HCT116 (cell line): ENCODE measurements at regions not wholly inside any gene's neighbourhood (a gene's known extent, or its start where the extent isn't known, plus 50 kb on each side); places are given as distances from the start of the nearest gene placed in this dataset.

Experiments used
- ATAC-seq: fragments of 200-7000 bp; cut with Tn5 transposase; 2 replicates; pipeline ENCODE4 v1.9.1; 2020; ENCODE audit warnings: mild to moderate bottlenecking, moderate library complexity
- BruUV-seq: library from RNA; stranded (reverse); fragments of 400-500 nt; replicated peaks from 2 replicates; lab custom pipeline; 2021; lab: Mats Ljungman, UMichigan
- CTCF ChIA-PET: fragments of 300-600 bp; sonication (Branson Sonifier 250); formaldehyde crosslinking; loops from one replicate; lab custom pipeline; 2021; ENCODE audit warnings: antibody characterized with exemption; lab: Charles Lee
- POLR2A ChIA-PET: fragments of 300-600, 350-600 bp; sonication (Branson Sonifier 250); formaldehyde crosslinking; loops from one replicate; lab custom pipeline; 2021; ENCODE audit warnings: antibody characterized with exemption; lab: Charles Lee
- RAD21 ChIA-PET, 2 experiments: fragments of 300-600 bp; sonication (Branson Sonifier 250); formaldehyde crosslinking; loops; one replicate each; lab custom pipeline; 2023; ENCODE audit warnings: low total read pairs in 2 of 2; ENCODE audit not compliant: uncharacterized antibody in 2 of 2, unreplicated experiment in 2 of 2, low non-redundant PET in 1 of 2; lab: Charles Lee
- DNase-seq: peaks from one replicate; pipeline ENCODE4 v3.0.0-alpha.2; 2010; ENCODE audit warnings: low read depth, low spot score
- H2AFZ ChIP-seq: fragments of 200-600 bp; shearing (Covaris generic), sonication (generic); 2 replicates; pipeline ENCODE4 v1.6.1; 2017; ENCODE audit warnings: low read depth, mixed run types, mixed read lengths, antibody characterized with exemption, low read length; ENCODE audit not compliant: poor library complexity, severe bottlenecking
- H3K27ac ChIP-seq: 2 replicates; pipeline ENCODE4 v1.5.1; 2012; ENCODE audit warnings: low read depth, low read length
- H3K27me3 ChIP-seq: fragments of 200-600 bp; sonication (generic); 2 replicates; pipeline ENCODE4 v1.6.1; 2016; ENCODE audit warnings: mixed run types, low read length, mixed read lengths; ENCODE audit not compliant: insufficient read depth
- H3K36me3 ChIP-seq, 2 experiments: fragments of 200-500 bp in 1 of 2; fragments of 200-600 bp in 1 of 2; sonication (Bioruptor generic) in 1 of 2; sonication (generic) in 1 of 2; 2 replicates each; pipeline versions ENCODE4 v1.5.1 to v1.6.1; 2014 to 2016; ENCODE audit warnings: low read length in 2 of 2, inconsistent platforms in 1 of 2, mixed read lengths in 1 of 2, mixed run types in 1 of 2; ENCODE audit not compliant: insufficient read depth in 2 of 2, control insufficient read depth in 1 of 2
- H3K4me1 ChIP-seq, 2 experiments: fragments of 200-600 bp in 1 of 2; sonication (generic) in 1 of 2; 2 replicates each; pipeline versions ENCODE4 v1.5.1 to v1.6.1; 2012 to 2017; ENCODE audit warnings: low read length in 2 of 2, inconsistent platforms in 1 of 2, mild to moderate bottlenecking in 1 of 2, mixed read lengths in 1 of 2, mixed run types in 1 of 2, moderate library complexity in 1 of 2; ENCODE audit not compliant: insufficient read depth in 2 of 2, control insufficient read depth in 1 of 2
- H3K4me2 ChIP-seq: fragments of 200-600 bp; sonication (generic); 2 replicates; pipeline ENCODE4 v1.6.1; 2017; ENCODE audit warnings: mixed run types, low read length, mixed read lengths
- H3K4me3 ChIP-seq, 2 experiments: fragments of 200-600 bp in 1 of 2; sonication (generic) in 1 of 2; replicated peaks in 1 of 2; 2 replicates each; pipeline ENCODE4 v1.5.1; 2011 to 2016; ENCODE audit warnings: low read length in 2 of 2, control low read depth in 1 of 2, low read depth in 1 of 2, mild to moderate bottlenecking in 1 of 2, mixed read lengths in 1 of 2, mixed run types in 1 of 2
- H3K79me2 ChIP-seq: fragments of 200-600 bp; sonication (generic); 2 replicates; pipeline ENCODE4 v1.6.1; 2017; ENCODE audit warnings: mild to moderate bottlenecking, mixed run types, low read length, moderate library complexity, mixed read lengths; ENCODE audit not compliant: insufficient read depth
- H3K9ac ChIP-seq: fragments of 200-600 bp; sonication (generic); 2 replicates; pipeline ENCODE4 v1.6.1; 2016; ENCODE audit warnings: low read length, mixed read lengths
- H3K9me2 ChIP-seq: fragments of 200-600 bp; sonication (generic), shearing (Covaris generic); 2 replicates; pipeline ENCODE4 v1.6.1; 2017; ENCODE audit warnings: mixed run types, mild to moderate bottlenecking, moderate library complexity; ENCODE audit not compliant: insufficient read depth
- H3K9me3 ChIP-seq, 2 experiments: fragments of 200-500 bp in 1 of 2; fragments of 200-600 bp in 1 of 2; sonication (Bioruptor generic) in 1 of 2; sonication (generic) in 1 of 2; 2 replicates each; pipeline ENCODE4 v1.6.1; 2014 to 2017; ENCODE audit warnings: low read length in 2 of 2, mixed read lengths in 2 of 2, inconsistent platforms in 1 of 2, low read depth in 1 of 2, mild to moderate bottlenecking in 1 of 2, mixed run types in 1 of 2, moderate library complexity in 1 of 2; ENCODE audit not compliant: control insufficient read depth in 1 of 2, insufficient read depth in 1 of 2
- H4K20me1 ChIP-seq: fragments of 200-600 bp; sonication (generic), shearing (Covaris generic); 2 replicates; pipeline ENCODE4 v1.6.1; 2017; ENCODE audit warnings: mixed run types, mild to moderate bottlenecking, moderate library complexity; ENCODE audit not compliant: insufficient read depth
- CBX3 ChIP-seq: IDR thresholded peaks from 2 replicates; pipeline ENCODE4 v1.6.1; 2012; ENCODE audit warnings: low read depth
- CEBPB ChIP-seq: IDR thresholded peaks from 2 replicates; pipeline ENCODE4 v1.6.1; 2012; ENCODE audit warnings: low read depth
- CTCF ChIP-seq, 3 experiments: fragments of 200-600 bp in 1 of 3; sonication (generic) in 1 of 3; IDR thresholded peaks in 2 of 3; conservative IDR thresholded peaks in 1 of 3; 2 replicates each; pipeline ENCODE4 v1.5.1; 2012 to 2017; ENCODE audit warnings: low read depth in 2 of 3, low read length in 2 of 3, antibody characterized with exemption in 1 of 3, borderline replicate concordance in 1 of 3, control low read depth in 1 of 3, mild to moderate bottlenecking in 1 of 3, mixed read lengths in 1 of 3, mixed run types in 1 of 3, moderate library complexity in 1 of 3; ENCODE audit not compliant: insufficient read depth in 1 of 3
- EGR1 ChIP-seq: IDR thresholded peaks from 2 replicates; pipeline ENCODE4 v1.6.1; 2012; ENCODE audit warnings: low read depth
- EZH2 ChIP-seq: fragments of 200-600 bp; sonication (generic); IDR thresholded peaks from 2 replicates; pipeline ENCODE4 v1.6.1; 2017; ENCODE audit warnings: antibody characterized with exemption, mixed run types
- EZH2phosphoT487 ChIP-seq: fragments of 200-600 bp; IDR thresholded peaks from 2 replicates; pipeline ENCODE4 v1.6.1; 2018; ENCODE audit warnings: antibody characterized with exemption, borderline replicate concordance
- JUND ChIP-seq: IDR thresholded peaks from 2 replicates; pipeline ENCODE4 v1.6.1; 2012
- POLR2A ChIP-seq: IDR thresholded peaks from 2 replicates; pipeline ENCODE4 v1.7.0; 2011; ENCODE audit warnings: borderline replicate concordance; ENCODE audit not compliant: insufficient read depth, insufficient read length; ENCODE audit errors: extremely low read depth
- POLR2AphosphoS5 ChIP-seq: IDR thresholded peaks from 2 replicates; pipeline ENCODE4 v1.6.1; 2011; ENCODE audit warnings: mild to moderate bottlenecking, low read depth, low read length, moderate library complexity
- SIN3A ChIP-seq: IDR thresholded peaks from 2 replicates; pipeline ENCODE4 v1.6.1; 2012; ENCODE audit warnings: low read depth
- SP1 ChIP-seq: IDR thresholded peaks from 2 replicates; pipeline ENCODE4 v1.6.1; 2012; ENCODE audit warnings: low read depth
- TCF7L2 ChIP-seq: IDR thresholded peaks from 2 replicates; pipeline ENCODE4 v1.7.0; 2011; ENCODE audit warnings: borderline replicate concordance, inconsistent platforms; ENCODE audit not compliant: insufficient read depth, insufficient read length; ENCODE audit errors: extremely low read depth
- YY1 ChIP-seq: IDR thresholded peaks from 2 replicates; pipeline ENCODE4 v1.6.1; 2011; ENCODE audit warnings: low read length, low read depth, moderate library complexity, mild to moderate bottlenecking; ENCODE audit not compliant: insufficient replicate concordance; ENCODE audit errors: extremely low read depth
- intact Hi-C: fragments of 100-400 bp; cut with micrococcal nuclease; formaldehyde crosslinking; loops from 2 replicates; pipeline ENCODE4 v1.10.0; 2022
- TF ChIP-seq, protein P1 (sequence below): IDR thresholded peaks from 2 replicates; pipeline ENCODE4 v1.6.1; 2012
- TF ChIP-seq, protein P2 (sequence below): IDR thresholded peaks from 2 replicates; pipeline ENCODE4 v1.6.1; 2012
- TF ChIP-seq, protein P3 (sequence below): IDR thresholded peaks from 2 replicates; pipeline ENCODE4 v1.6.1; 2012; ENCODE audit warnings: low read depth

DNA sequence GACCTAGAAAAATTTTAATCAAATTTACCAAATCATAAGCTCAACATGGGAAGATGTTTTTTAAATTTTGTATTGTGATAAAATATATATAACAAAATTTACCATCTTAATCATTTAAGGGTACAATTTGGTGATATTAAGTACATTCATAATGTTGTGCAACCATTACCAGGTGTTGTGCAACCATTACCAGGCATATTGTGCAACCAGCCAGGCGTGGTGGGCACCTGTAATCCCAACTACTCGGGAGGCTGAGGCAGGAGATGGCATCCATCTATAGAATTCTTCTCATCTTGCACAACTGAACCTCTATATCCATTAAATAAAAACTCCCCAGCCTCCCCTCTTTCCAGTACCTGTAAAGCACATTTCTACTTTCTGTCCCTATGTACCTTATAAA is 124.5 kb upstream of the SLC13A1 start:
- CTCF ChIA-PET, result no interaction called here
- BruUV-seq, result no TSS peak

DNA sequence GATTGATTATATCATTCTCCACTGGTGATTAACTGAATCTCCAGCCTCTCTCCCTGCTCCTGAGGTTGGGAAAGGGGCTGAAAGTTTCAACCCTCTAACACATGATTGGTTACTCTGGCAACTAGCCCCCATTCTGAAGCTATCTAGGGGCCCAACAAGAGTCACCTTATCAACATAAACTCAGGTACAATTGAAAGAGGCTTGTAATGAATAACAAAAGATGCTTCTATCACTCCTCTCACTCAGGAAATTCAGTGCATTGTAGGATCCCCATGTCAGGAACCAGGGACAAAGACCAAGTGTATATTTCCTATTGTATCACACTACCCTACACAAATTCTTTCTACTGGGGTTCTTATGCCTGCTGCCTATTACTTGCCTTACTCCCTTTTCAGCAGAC is 123.9 kb upstream of the SLC13A1 start:
- DNase-seq (no peak), ATAC-seq (no peak)
- no peaks in the 10 kb centered on the region for H4K20me1 ChIP-seq
- no peak overlapping the region for H2AFZ ChIP-seq
- ChIA-PET CTCF (no interaction called here), POLR2A (no interaction called here), RAD21 (no interaction called here)
- H3K9ac ChIP-seq, result no peak overlapping the region
- H3K27me3 ChIP-seq, result no peaks in the 10 kb centered on the region
- no peaks in the 10 kb centered on the region for H3K9me2 ChIP-seq
- H3K4me3 ChIP-seq, result no peak overlapping the region
- H3K79me2 ChIP-seq, result no peaks in the 10 kb centered on the region
- intact Hi-C loops, result no loop called here
- no peak overlapping the region for H3K4me2 ChIP-seq
- no peaks in the 10 kb centered on the region for H3K36me3 ChIP-seq
- BruUV-seq, result no TSS peak
- no peaks in the 10 kb centered on the region for H3K4me1 ChIP-seq
- H3K9me3 ChIP-seq, result no peaks in the 10 kb centered on the region
- no peak overlapping the region for H3K27ac ChIP-seq
- TF ChIP-seq, protein P1, sequence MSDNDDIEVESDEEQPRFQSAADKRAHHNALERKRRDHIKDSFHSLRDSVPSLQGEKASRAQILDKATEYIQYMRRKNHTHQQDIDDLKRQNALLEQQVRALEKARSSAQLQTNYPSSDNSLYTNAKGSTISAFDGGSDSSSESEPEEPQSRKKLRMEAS, result no peak
- TF ChIP-seq YY1, result no peak
- TF ChIP-seq, protein P2, sequence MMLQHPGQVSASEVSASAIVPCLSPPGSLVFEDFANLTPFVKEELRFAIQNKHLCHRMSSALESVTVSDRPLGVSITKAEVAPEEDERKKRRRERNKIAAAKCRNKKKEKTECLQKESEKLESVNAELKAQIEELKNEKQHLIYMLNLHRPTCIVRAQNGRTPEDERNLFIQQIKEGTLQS, result no peak
- TF ChIP-seq, protein P3, sequence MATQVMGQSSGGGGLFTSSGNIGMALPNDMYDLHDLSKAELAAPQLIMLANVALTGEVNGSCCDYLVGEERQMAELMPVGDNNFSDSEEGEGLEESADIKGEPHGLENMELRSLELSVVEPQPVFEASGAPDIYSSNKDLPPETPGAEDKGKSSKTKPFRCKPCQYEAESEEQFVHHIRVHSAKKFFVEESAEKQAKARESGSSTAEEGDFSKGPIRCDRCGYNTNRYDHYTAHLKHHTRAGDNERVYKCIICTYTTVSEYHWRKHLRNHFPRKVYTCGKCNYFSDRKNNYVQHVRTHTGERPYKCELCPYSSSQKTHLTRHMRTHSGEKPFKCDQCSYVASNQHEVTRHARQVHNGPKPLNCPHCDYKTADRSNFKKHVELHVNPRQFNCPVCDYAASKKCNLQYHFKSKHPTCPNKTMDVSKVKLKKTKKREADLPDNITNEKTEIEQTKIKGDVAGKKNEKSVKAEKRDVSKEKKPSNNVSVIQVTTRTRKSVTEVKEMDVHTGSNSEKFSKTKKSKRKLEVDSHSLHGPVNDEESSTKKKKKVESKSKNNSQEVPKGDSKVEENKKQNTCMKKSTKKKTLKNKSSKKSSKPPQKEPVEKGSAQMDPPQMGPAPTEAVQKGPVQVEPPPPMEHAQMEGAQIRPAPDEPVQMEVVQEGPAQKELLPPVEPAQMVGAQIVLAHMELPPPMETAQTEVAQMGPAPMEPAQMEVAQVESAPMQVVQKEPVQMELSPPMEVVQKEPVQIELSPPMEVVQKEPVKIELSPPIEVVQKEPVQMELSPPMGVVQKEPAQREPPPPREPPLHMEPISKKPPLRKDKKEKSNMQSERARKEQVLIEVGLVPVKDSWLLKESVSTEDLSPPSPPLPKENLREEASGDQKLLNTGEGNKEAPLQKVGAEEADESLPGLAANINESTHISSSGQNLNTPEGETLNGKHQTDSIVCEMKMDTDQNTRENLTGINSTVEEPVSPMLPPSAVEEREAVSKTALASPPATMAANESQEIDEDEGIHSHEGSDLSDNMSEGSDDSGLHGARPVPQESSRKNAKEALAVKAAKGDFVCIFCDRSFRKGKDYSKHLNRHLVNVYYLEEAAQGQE, result no peak
- TF ChIP-seq CTCF (IDR thresholded peaks at IDR 0.05 in 2 of 3, conservative IDR thresholded peaks at IDR 0.05 in 1 of 3; ENCODE audit: borderline replicate concordance in 1 of 3, insufficient read depth in 1 of 3, low read depth in 2 of 3, low read length in 2 of 3), result no peak
- no peak for TF ChIP-seq EZH2
- no peak for TF ChIP-seq SIN3A
- no peak for TF ChIP-seq TCF7L2
- no peak for TF ChIP-seq CBX3
- no peak for TF ChIP-seq JUND
- TF ChIP-seq SP1, result no peak
- no peak for TF ChIP-seq EZH2phosphoT487
- no peak for TF ChIP-seq POLR2A
- no peak for TF ChIP-seq EGR1
- TF ChIP-seq POLR2AphosphoS5, result no peak

More for the DNA sequence above, 124.5 kb upstream of the SLC13A1 start:
- Histone ChIP-seq H3K4me3 (no peak overlapping the region), H3K79me2 (no peaks in the 10 kb centered on the region), H2AFZ (no peak overlapping the region), H3K36me3 (no peaks in the 10 kb centered on the region), H3K4me2 (no peak overlapping the region), H4K20me1 (no peaks in the 10 kb centered on the region), H3K27me3 (no peaks in the 10 kb centered on the region), H3K9ac (no peak overlapping the region), H3K9me3 (no peaks in the 10 kb centered on the region), H3K9me2 (no peaks in the 10 kb centered on the region), H3K4me1 (no peaks in the 10 kb centered on the region), H3K27ac (no peak overlapping the region)
- no peak for DNase-seq
- intact Hi-C loops, result no loop called here
- ATAC-seq, result no peak
- TF ChIP-seq, protein P1, result no peak
- 0 out of 2 replicates have a peak, but pooled peaks have one; percentile 32 for TF ChIP-seq CEBPB
- ChIA-PET RAD21 (no interaction called here), POLR2A (no interaction called here)
